GM23338 (cell line): ENCODE measurements at regions not wholly inside any gene's neighbourhood (a gene's known extent, or its start where the extent isn't known, plus 50 kb on each side); places are given as distances from the start of the nearest gene placed in this dataset.

ENCODE experiments used
- ATAC-seq: fragments of 200-7000 bp; cut with Tn5 transposase; 3 replicates; pipeline ENCODE4 v1.9.1; 2020
- DNase-seq: peaks from one replicate; pipeline ENCODE4 v3.0.0-alpha.2; 2015; ENCODE audit warnings: low spot score
- H2AFZ ChIP-seq: fragments of 200-600 bp; sonication (generic); 2 replicates; pipeline ENCODE4 v1.8.0; 2016; ENCODE audit warnings: antibody characterized with exemption, mild to moderate bottlenecking, moderate library complexity
- H3F3A ChIP-seq: fragments of 200-600 bp; sonication (generic); replicated peaks from 2 replicates; pipeline ENCODE4 v1.8.0; 2017; ENCODE audit warnings: antibody characterized with exemption, mixed run types, low read depth
- H3K27ac ChIP-seq: fragments of 200-600 bp; sonication (generic); 2 replicates; pipeline ENCODE4 v1.6.1; 2016; ENCODE audit warnings: low read depth
- H3K27me3 ChIP-seq: fragments of 200-600 bp; sonication (generic); 2 replicates; pipeline ENCODE4 v1.8.0; 2016; ENCODE audit warnings: mild to moderate bottlenecking, mixed run types, moderate library complexity; ENCODE audit not compliant: insufficient read depth
- H3K36me3 ChIP-seq: fragments of 200-600 bp; sonication (generic); 2 replicates; pipeline ENCODE4 v1.8.0; 2016; ENCODE audit warnings: mild to moderate bottlenecking; ENCODE audit not compliant: insufficient read depth
- H3K4me1 ChIP-seq: fragments of 200-600 bp; sonication (generic); 2 replicates; pipeline ENCODE4 v1.8.0; 2016; ENCODE audit warnings: mild to moderate bottlenecking, moderate library complexity; ENCODE audit not compliant: insufficient read depth
- H3K4me2 ChIP-seq: fragments of 200-600 bp; sonication (generic); 2 replicates; pipeline ENCODE4 v1.7.1; 2017; ENCODE audit warnings: mixed run types
- H3K4me3 ChIP-seq: fragments of 200-600 bp; sonication (generic); 2 replicates; pipeline ENCODE4 v1.6.1; 2016; ENCODE audit warnings: mixed run types
- H3K79me2 ChIP-seq: fragments of 200-600 bp; sonication (generic); replicated peaks from 2 replicates; pipeline ENCODE4 v1.8.0; 2017; ENCODE audit warnings: mild to moderate bottlenecking; ENCODE audit not compliant: insufficient read depth
- H3K9me2 ChIP-seq: fragments of 200-600 bp; sonication (generic); 2 replicates; pipeline ENCODE4 v1.8.0; 2017; ENCODE audit not compliant: insufficient read depth
- H4K20me1 ChIP-seq: fragments of 200-600 bp; sonication (generic); replicated peaks from 2 replicates; pipeline ENCODE4 v1.8.0; 2017; ENCODE audit warnings: mild to moderate bottlenecking; ENCODE audit not compliant: insufficient read depth
- H3K27ac Mint-ChIP-seq: 2 replicates; pipeline ENCODE4 v1.8.0; 2020; ENCODE audit warnings: inconsistent platforms, mild to moderate bottlenecking, moderate library complexity, mixed read lengths
- H3K27me3 Mint-ChIP-seq: 3 replicates; pipeline ENCODE4 v1.8.0; 2022; ENCODE audit warnings: low read depth, mild to moderate bottlenecking, moderate library complexity, mixed read lengths, inconsistent platforms; ENCODE audit not compliant: insufficient read depth, poor library complexity
- H3K36me3 Mint-ChIP-seq: 3 replicates; pipeline ENCODE4 v1.8.0; 2021; ENCODE audit warnings: low read depth, mild to moderate bottlenecking, inconsistent platforms, moderate library complexity, mixed read lengths
- H3K4me1 Mint-ChIP-seq: 3 replicates; pipeline ENCODE4 v1.8.0; 2020; ENCODE audit warnings: mild to moderate bottlenecking, inconsistent platforms, mixed read lengths
- H3K4me3 Mint-ChIP-seq: 3 replicates; pipeline ENCODE4 v1.8.0; 2021; ENCODE audit warnings: moderate library complexity, mild to moderate bottlenecking, inconsistent platforms, mixed read lengths
- H3K9me3 Mint-ChIP-seq: 3 replicates; pipeline ENCODE4 v1.8.0; 2020; ENCODE audit warnings: moderate library complexity, mild to moderate bottlenecking, inconsistent platforms, mixed read lengths
- CREB1 ChIP-seq: fragments of 250-450 bp; sonication (Bioruptor Pico); IDR thresholded peaks from 2 replicates; pipeline ENCODE4 v1.5.0; 2020; ENCODE audit warnings: low read depth, mild to moderate bottlenecking, moderate library complexity
- EZH2 ChIP-seq: fragments of 200-600 bp; sonication (generic); IDR thresholded peaks from one replicate; pipeline ENCODE4 v1.8.0; 2017; ENCODE audit warnings: antibody characterized with exemption, mild to moderate bottlenecking, low read depth; ENCODE audit not compliant: unreplicated experiment
- EZH2phosphoT487 ChIP-seq: fragments of 200-600 bp; sonication (generic); IDR thresholded peaks from one replicate; pipeline ENCODE4 v1.8.1; 2018; ENCODE audit warnings: antibody characterized with exemption; ENCODE audit not compliant: unreplicated experiment
- JUNB ChIP-seq: IDR thresholded peaks from one replicate; pipeline ENCODE4 v1.6.1; 2016; ENCODE audit warnings: antibody characterized with exemption; ENCODE audit not compliant: unreplicated experiment
- NANOG ChIP-seq: IDR thresholded peaks from 2 replicates; pipeline ENCODE4 v1.6.1; 2016; ENCODE audit warnings: antibody characterized with exemption, borderline replicate concordance
- STAT1 ChIP-seq: IDR thresholded peaks from one replicate; pipeline ENCODE4 v1.6.1; 2016; ENCODE audit warnings: antibody characterized with exemption; ENCODE audit not compliant: unreplicated experiment
- ZNF114 ChIP-seq: fragments of 250-450 bp; sonication (Bioruptor Pico); IDR thresholded peaks from 2 replicates; pipeline ENCODE4 v1.5.0; 2020; ENCODE audit warnings: mild to moderate bottlenecking, moderate library complexity
- ZNF331 ChIP-seq: fragments of 250-450 bp; sonication (Bioruptor Pico); IDR thresholded peaks from 2 replicates; pipeline ENCODE4 v1.5.0; 2020; ENCODE audit warnings: low read depth, mild to moderate bottlenecking, moderate library complexity
- TF ChIP-seq, protein P1 (sequence below): IDR thresholded peaks from one replicate; pipeline ENCODE4 v1.6.1; 2018; ENCODE audit warnings: antibody characterized with exemption; ENCODE audit not compliant: unreplicated experiment
- TF ChIP-seq, protein P2 (sequence below): IDR thresholded peaks from 2 replicates; pipeline ENCODE4 v1.6.1; 2016; ENCODE audit warnings: antibody characterized with exemption
- TF ChIP-seq, protein P3 (sequence below): fragments of 250-450 bp; sonication (Bioruptor Pico); IDR thresholded peaks from 2 replicates; pipeline ENCODE4 v1.5.0; 2020; ENCODE audit warnings: mild to moderate bottlenecking, moderate library complexity

- TF ChIP-seq, protein P1, sequence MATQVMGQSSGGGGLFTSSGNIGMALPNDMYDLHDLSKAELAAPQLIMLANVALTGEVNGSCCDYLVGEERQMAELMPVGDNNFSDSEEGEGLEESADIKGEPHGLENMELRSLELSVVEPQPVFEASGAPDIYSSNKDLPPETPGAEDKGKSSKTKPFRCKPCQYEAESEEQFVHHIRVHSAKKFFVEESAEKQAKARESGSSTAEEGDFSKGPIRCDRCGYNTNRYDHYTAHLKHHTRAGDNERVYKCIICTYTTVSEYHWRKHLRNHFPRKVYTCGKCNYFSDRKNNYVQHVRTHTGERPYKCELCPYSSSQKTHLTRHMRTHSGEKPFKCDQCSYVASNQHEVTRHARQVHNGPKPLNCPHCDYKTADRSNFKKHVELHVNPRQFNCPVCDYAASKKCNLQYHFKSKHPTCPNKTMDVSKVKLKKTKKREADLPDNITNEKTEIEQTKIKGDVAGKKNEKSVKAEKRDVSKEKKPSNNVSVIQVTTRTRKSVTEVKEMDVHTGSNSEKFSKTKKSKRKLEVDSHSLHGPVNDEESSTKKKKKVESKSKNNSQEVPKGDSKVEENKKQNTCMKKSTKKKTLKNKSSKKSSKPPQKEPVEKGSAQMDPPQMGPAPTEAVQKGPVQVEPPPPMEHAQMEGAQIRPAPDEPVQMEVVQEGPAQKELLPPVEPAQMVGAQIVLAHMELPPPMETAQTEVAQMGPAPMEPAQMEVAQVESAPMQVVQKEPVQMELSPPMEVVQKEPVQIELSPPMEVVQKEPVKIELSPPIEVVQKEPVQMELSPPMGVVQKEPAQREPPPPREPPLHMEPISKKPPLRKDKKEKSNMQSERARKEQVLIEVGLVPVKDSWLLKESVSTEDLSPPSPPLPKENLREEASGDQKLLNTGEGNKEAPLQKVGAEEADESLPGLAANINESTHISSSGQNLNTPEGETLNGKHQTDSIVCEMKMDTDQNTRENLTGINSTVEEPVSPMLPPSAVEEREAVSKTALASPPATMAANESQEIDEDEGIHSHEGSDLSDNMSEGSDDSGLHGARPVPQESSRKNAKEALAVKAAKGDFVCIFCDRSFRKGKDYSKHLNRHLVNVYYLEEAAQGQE = no peak
- TF ChIP-seq, protein P2, sequence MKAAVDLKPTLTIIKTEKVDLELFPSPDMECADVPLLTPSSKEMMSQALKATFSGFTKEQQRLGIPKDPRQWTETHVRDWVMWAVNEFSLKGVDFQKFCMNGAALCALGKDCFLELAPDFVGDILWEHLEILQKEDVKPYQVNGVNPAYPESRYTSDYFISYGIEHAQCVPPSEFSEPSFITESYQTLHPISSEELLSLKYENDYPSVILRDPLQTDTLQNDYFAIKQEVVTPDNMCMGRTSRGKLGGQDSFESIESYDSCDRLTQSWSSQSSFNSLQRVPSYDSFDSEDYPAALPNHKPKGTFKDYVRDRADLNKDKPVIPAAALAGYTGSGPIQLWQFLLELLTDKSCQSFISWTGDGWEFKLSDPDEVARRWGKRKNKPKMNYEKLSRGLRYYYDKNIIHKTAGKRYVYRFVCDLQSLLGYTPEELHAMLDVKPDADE = no peak
- TF ChIP-seq NANOG = no peak
- no peak for TF ChIP-seq ZNF331
- TF ChIP-seq CREB1 (CRISPR knock-in tag) = no peak
- no peak for TF ChIP-seq STAT1
- no peak for TF ChIP-seq EZH2phosphoT487
Observed at GRCh38 chr15:26143221-26143620, 280.1 kb upstream of the ATP10A start (continued).

- ATAC-seq (peak; percentile 23; the same call in 1 of the 3 replicates), DNase-seq (peak; percentile 57)
- Histone ChIP-seq H3F3A (no peaks in the 10 kb centered on the region), H3K4me1 (peaks cover 37% of the 10 kb centered on the region), H3K4me2 (0 out of 2 replicates have a peak overlapping the region, but pooled peaks have one; percentile 55), H4K20me1 (no peaks in the 10 kb centered on the region), H3K27me3 (no peaks in the 10 kb centered on the region), H3K9me2 (peaks cover 12% of the 10 kb centered on the region), H3K4me3 (no peak overlapping the region), H3K36me3 (no peaks in the 10 kb centered on the region), H3K27ac (no peak overlapping the region), H2AFZ (0 out of 2 replicates have a peak overlapping the region, but pooled peaks have one; percentile 12), H3K79me2 (no peaks in the 10 kb centered on the region)
- Mint-ChIP-seq H3K9me3 (no peaks in the 10 kb centered on the region), H3K4me3 (no peak overlapping the region), H3K27ac (no peak overlapping the region), H3K36me3 (no peaks in the 10 kb centered on the region), H3K27me3 (peaks cover 6% of the 10 kb centered on the region), H3K4me1 (peaks cover 39% of the 10 kb centered on the region)
- TF ChIP-seq EZH2phosphoT487 = no peak
- no peak for TF ChIP-seq STAT1
- no peak for TF ChIP-seq ZNF114 (CRISPR knock-in tag)
- no peak for TF ChIP-seq NANOG
- TF ChIP-seq ZNF331 = no peak
- TF ChIP-seq, protein P3, sequence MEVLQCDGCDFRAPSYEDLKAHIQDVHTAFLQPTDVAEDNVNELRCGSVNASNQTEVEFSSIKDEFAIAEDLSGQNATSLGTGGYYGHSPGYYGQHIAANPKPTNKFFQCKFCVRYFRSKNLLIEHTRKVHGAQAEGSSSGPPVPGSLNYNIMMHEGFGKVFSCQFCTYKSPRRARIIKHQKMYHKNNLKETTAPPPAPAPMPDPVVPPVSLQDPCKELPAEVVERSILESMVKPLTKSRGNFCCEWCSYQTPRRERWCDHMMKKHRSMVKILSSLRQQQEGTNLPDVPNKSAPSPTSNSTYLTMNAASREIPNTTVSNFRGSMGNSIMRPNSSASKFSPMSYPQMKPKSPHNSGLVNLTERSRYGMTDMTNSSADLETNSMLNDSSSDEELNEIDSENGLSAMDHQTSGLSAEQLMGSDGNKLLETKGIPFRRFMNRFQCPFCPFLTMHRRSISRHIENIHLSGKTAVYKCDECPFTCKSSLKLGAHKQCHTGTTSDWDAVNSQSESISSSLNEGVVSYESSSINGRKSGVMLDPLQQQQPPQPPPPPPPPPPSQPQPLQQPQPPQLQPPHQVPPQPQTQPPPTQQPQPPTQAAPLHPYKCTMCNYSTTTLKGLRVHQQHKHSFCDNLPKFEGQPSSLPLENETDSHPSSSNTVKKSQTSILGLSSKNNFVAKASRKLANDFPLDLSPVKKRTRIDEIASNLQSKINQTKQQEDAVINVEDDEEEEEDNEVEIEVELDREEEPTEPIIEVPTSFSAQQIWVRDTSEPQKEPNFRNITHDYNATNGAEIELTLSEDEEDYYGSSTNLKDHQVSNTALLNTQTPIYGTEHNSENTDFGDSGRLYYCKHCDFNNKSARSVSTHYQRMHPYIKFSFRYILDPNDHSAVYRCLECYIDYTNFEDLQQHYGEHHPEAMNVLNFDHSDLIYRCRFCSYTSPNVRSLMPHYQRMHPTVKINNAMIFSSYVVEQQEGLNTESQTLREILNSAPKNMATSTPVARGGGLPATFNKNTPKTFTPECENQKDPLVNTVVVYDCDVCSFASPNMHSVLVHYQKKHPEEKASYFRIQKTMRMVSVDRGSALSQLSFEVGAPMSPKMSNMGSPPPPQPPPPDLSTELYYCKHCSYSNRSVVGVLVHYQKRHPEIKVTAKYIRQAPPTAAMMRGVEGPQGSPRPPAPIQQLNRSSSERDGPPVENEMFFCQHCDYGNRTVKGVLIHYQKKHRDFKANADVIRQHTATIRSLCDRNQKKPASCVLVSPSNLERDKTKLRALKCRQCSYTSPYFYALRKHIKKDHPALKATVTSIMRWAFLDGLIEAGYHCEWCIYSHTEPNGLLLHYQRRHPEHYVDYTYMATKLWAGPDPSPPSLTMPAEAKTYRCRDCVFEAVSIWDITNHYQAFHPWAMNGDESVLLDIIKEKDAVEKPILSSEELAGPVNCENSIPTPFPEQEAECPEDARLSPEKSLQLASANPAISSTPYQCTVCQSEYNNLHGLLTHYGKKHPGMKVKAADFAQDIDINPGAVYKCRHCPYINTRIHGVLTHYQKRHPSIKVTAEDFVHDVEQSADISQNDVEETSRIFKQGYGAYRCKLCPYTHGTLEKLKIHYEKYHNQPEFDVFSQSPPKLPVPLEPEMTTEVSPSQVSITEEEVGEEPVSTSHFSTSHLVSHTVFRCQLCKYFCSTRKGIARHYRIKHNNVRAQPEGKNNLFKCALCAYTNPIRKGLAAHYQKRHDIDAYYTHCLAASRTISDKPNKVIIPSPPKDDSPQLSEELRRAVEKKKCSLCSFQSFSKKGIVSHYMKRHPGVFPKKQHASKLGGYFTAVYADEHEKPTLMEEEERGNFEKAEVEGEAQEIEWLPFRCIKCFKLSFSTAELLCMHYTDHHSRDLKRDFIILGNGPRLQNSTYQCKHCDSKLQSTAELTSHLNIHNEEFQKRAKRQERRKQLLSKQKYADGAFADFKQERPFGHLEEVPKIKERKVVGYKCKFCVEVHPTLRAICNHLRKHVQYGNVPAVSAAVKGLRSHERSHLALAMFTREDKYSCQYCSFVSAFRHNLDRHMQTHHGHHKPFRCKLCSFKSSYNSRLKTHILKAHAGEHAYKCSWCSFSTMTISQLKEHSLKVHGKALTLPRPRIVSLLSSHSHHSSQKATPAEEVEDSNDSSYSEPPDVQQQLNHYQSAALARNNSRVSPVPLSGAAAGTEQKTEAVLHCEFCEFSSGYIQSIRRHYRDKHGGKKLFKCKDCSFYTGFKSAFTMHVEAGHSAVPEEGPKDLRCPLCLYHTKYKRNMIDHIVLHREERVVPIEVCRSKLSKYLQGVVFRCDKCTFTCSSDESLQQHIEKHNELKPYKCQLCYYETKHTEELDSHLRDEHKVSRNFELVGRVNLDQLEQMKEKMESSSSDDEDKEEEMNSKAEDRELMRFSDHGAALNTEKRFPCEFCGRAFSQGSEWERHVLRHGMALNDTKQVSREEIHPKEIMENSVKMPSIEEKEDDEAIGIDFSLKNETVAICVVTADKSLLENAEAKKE (CRISPR knock-in tag) = no peak
- no peak for TF ChIP-seq EZH2
- TF ChIP-seq JUNB = no peak
Observed at GRCh38 chr15:26134812-26135211, 271.7 kb upstream of the ATP10A start.
